ENCODE measurements at regions not wholly inside any gene's neighbourhood (a gene's known extent, or its start where the extent isn't known, plus 50 kb on each side); places are given as distances from the start of the nearest gene placed in this dataset.

GRCh38 chr1:55926906-55927471 is 652.4 kb downstream of the PLPP3 start (continued):
- TF ChIP-seq PRDM15 (CRISPR knock-in tag; IDR thresholded peaks at IDR 0.05), result no peak
- TF ChIP-seq SNAPC5 (CRISPR knock-in tag; IDR thresholded peaks at IDR 0.05; ENCODE audit: borderline replicate concordance), result no peak

- Histone ChIP-seq H3K9me3 (ENCODE audit: low read length) (peaks cover 12% of the 10 kb centered on the region; the same call in 1 of the 2 replicates), H3K79me2 (ENCODE audit: insufficient read depth, low read length) (no peaks in the 10 kb centered on the region), H3K4me3 (replicated peaks in 1 of 3; ENCODE audit: insufficient read depth in 1 of 3, low read depth in 2 of 3, low read length in 3 of 3) (no peak overlapping the region), H3K36me3 (replicated peaks in 1 of 2; ENCODE audit: control insufficient read depth in 1 of 2, insufficient read depth in 2 of 2, low read length in 2 of 2) (no peaks in the 10 kb centered on the region), H3K27ac (ENCODE audit: extremely low read length, insufficient read depth, low read length) (no peak overlapping the region), H3K4me1 (ENCODE audit: insufficient read depth, low read length) (no peaks in the 10 kb centered on the region), H2AFZ (ENCODE audit: low read length) (no peak overlapping the region), H3K9ac (ENCODE audit: insufficient read depth, low read depth, low read length) (no peak overlapping the region), H4K20me1 (ENCODE audit: insufficient read depth, low read length) (no peaks in the 10 kb centered on the region), H3K27me3 (ENCODE audit: control insufficient read depth in 1 of 2, insufficient read depth in 2 of 2, low read length in 2 of 2) (no peaks in the 10 kb centered on the region; a peak in 2 of 5 replicates), H3K4me2 (ENCODE audit: low read depth, low read length) (no peak overlapping the region)
- no peak for ATAC-seq
- DNase-seq (ENCODE audit: low spot score), result no peak
- POLR2A ChIA-PET, result no interaction called here
- intact Hi-C loops (cut with micrococcal nuclease; ENCODE audit: unreplicated experiment), result no loop called here
- BruUV-seq (replicated peaks), result no TSS peak
- CTCF ChIA-PET (ENCODE audit: low intra/inter-chr PET ratio, low total read pairs), result no interaction called here
- no peak for FAIRE-seq
- in situ Hi-C loops (cut with HindIII; ENCODE audit: extremely low pct_ligation_motif_present, low pct_unique_long_range_greater_than_20kb), result no loop called here
- WGBS (ENCODE audit: low lambda C conversion rate), result under 1% methylated on average over 3 of the region's 3 CpGs
- TF ChIP-seq FOXA1 (IDR thresholded peaks at IDR 0.05) (no peak), FOXA1 (CRISPR knock-in tag; IDR thresholded peaks at IDR 0.05) (no peak), DR1 (CRISPR knock-in tag; IDR thresholded peaks at IDR 0.05) (no peak), YY1 (IDR thresholded peaks at IDR 0.05; ENCODE audit: insufficient read depth, insufficient replicate concordance, low read depth, low read length) (no peak), BRF2 (CRISPR knock-in tag; IDR thresholded peaks at IDR 0.05) (no peak), ZBTB7B (CRISPR knock-in tag; IDR thresholded peaks at IDR 0.05) (no peak), ZNF235 (CRISPR knock-in tag; IDR thresholded peaks at IDR 0.05; ENCODE audit: borderline replicate concordance) (no peak), SNAI1 (CRISPR knock-in tag; IDR thresholded peaks at IDR 0.05; ENCODE audit: borderline replicate concordance) (no peak), TEF (CRISPR knock-in tag; IDR thresholded peaks at IDR 0.05) (no peak), ZMYM4 (CRISPR knock-in tag; IDR thresholded peaks at IDR 0.05) (no peak), GATA4 (IDR thresholded peaks at IDR 0.05; ENCODE audit: borderline replicate concordance, low read depth) (no peak), ZNF687 (CRISPR knock-in tag; IDR thresholded peaks at IDR 0.05) (no peak)
Observed at GRCh38 chr1:55916907-55917306, 662.5 kb downstream of the PLPP3 start.
